Fibroblast of pulmonary artery (primary cell): ENCODE measurements at regions not wholly inside any gene's neighbourhood (a gene's known extent, or its start where the extent isn't known, plus 50 kb on each side); places are given as distances from the start of the nearest gene placed in this dataset.
A peak's percentile ranks its signal among the peaks of the same experiment; 100 is the strongest.

Experiments
- DNase-seq: peaks from one replicate; pipeline ENCODE4 v3.0.0-alpha.2; 2010; ENCODE audit warnings: low read depth
- H3K4me3 ChIP-seq: replicated peaks from 2 replicates; pipeline ENCODE4 v1.5.1; 2011; ENCODE audit warnings: low read depth, mild to moderate bottlenecking, control low read depth, low read length, moderate library complexity
- TF ChIP-seq, protein P1 (sequence below): IDR thresholded peaks from 2 replicates; pipeline ENCODE4 v1.5.1; 2011; ENCODE audit warnings: mild to moderate bottlenecking, control low read depth, low read length, inconsistent platforms; ENCODE audit errors: missing control alignments

- TF ChIP-seq, protein P1, sequence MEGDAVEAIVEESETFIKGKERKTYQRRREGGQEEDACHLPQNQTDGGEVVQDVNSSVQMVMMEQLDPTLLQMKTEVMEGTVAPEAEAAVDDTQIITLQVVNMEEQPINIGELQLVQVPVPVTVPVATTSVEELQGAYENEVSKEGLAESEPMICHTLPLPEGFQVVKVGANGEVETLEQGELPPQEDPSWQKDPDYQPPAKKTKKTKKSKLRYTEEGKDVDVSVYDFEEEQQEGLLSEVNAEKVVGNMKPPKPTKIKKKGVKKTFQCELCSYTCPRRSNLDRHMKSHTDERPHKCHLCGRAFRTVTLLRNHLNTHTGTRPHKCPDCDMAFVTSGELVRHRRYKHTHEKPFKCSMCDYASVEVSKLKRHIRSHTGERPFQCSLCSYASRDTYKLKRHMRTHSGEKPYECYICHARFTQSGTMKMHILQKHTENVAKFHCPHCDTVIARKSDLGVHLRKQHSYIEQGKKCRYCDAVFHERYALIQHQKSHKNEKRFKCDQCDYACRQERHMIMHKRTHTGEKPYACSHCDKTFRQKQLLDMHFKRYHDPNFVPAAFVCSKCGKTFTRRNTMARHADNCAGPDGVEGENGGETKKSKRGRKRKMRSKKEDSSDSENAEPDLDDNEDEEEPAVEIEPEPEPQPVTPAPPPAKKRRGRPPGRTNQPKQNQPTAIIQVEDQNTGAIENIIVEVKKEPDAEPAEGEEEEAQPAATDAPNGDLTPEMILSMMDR = no peak
- peak overlapping the region; percentile 35 for H3K4me3 ChIP-seq
- DNase-seq = peak; percentile 53
Measured at GRCh38 chr7:12111422-12112405, 99.4 kb upstream of the TMEM106B start.

GRCh38 chr7:12117170-12117569 lies 93.9 kb upstream of the TMEM106B start:
- H3K4me3 ChIP-seq = no peak overlapping the region
- TF ChIP-seq, protein P1 = no peak
- no peak for DNase-seq

GRCh38 chr7:12119620-12120303 lies 91.3 kb upstream of the TMEM106B start:
- TF ChIP-seq, protein P1 = no peak
- H3K4me3 ChIP-seq = no peak overlapping the region
- no peak for DNase-seq

- no peak for DNase-seq
- no peak overlapping the region for H3K4me3 ChIP-seq
- TF ChIP-seq, protein P1 = no peak
Measured at GRCh38 chr7:12120632-12121031, 90.5 kb upstream of the TMEM106B start.

GRCh38 chr7:12123172-12123571 lies 87.9 kb upstream of the TMEM106B start:
- no peak overlapping the region for H3K4me3 ChIP-seq
- TF ChIP-seq, protein P1 = no peak
- no peak for DNase-seq

- TF ChIP-seq, protein P1 = no peak
- H3K4me3 ChIP-seq = no peak overlapping the region
Measured at GRCh38 chr7:12124028-12124427, 87.1 kb upstream of the TMEM106B start.

More at GRCh38 chr7:12124028-12124427, 87.1 kb upstream of the TMEM106B start:
- DNase-seq = no peak
